Breast epithelium (tissue), 3 donors: ENCODE measurements at regions not wholly inside any gene's neighbourhood (a gene's known extent, or its start where the extent isn't known, plus 50 kb on each side); places are given as distances from the start of the nearest gene placed in this dataset.

Source experiments
- POLR2A ChIP-seq: fragments of 450-650 bp; IDR thresholded peaks from one replicate; pipeline ENCODE4 v1.6.1; 2016; ENCODE audit warnings: antibody characterized with exemption, mild to moderate bottlenecking, moderate library complexity
- POLR2AphosphoS5 ChIP-seq, 3 donors: sonication (generic); formaldehyde crosslinking; IDR thresholded peaks; one replicate each; pipeline ENCODE4 v1.6.1; 2017; ENCODE audit warnings: antibody characterized with exemption in 3 of 3
- TF ChIP-seq, protein P1 (sequence below), 3 donors: fragments of 450-650 bp; IDR thresholded peaks; one replicate each; pipeline ENCODE4 v1.5.1; 2016 to 2017; ENCODE audit warnings: antibody characterized with exemption in 3 of 3, mild to moderate bottlenecking in 3 of 3, moderate library complexity in 3 of 3

DNA sequence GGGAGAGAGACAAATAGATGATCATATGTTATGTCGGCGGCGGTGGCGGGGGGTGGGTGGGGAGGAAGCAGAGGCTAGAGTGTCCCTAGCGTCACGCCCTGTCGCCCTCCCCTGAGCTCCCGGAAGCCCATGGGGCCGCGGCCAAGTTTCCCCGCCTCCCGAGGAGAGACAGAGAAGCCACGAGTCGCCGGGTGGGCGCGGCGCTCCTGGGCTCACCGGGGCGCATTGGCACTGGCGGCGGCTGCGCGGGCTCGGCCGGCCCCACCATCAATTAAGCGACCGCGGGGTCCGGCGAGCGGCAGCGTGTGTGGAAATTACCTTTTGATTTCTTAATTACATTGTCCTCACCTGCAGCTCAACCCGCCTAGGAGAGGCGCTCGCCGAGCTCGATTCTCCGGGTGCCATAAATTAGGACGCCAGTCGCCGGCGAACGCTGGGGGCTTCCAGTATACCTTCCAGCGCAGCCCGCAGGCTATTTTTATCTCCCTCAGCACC, 119.9 kb upstream of the LHX5 start:
- TF ChIP-seq, protein P1, sequence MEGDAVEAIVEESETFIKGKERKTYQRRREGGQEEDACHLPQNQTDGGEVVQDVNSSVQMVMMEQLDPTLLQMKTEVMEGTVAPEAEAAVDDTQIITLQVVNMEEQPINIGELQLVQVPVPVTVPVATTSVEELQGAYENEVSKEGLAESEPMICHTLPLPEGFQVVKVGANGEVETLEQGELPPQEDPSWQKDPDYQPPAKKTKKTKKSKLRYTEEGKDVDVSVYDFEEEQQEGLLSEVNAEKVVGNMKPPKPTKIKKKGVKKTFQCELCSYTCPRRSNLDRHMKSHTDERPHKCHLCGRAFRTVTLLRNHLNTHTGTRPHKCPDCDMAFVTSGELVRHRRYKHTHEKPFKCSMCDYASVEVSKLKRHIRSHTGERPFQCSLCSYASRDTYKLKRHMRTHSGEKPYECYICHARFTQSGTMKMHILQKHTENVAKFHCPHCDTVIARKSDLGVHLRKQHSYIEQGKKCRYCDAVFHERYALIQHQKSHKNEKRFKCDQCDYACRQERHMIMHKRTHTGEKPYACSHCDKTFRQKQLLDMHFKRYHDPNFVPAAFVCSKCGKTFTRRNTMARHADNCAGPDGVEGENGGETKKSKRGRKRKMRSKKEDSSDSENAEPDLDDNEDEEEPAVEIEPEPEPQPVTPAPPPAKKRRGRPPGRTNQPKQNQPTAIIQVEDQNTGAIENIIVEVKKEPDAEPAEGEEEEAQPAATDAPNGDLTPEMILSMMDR (IDR thresholded peaks at IDR 0.05): no peak
- TF ChIP-seq POLR2A: no peak
- TF ChIP-seq POLR2AphosphoS5 (IDR thresholded peaks at IDR 0.05): no peak
